Heart right ventricle (tissue), 16 donors: ENCODE measurements at regions not wholly inside any gene's neighbourhood (a gene's known extent, or its start where the extent isn't known, plus 50 kb on each side); places are given as distances from the start of the nearest gene placed in this dataset.

ENCODE experiments used
- ATAC-seq, 8 donors: fragments of 200-7000 bp; cut with Tn5 transposase; one replicate each; pipeline ENCODE4 v1.9.1; 2020; ENCODE audit warnings: mild to moderate bottlenecking in 8 of 8, moderate library complexity in 8 of 8, moderate number of reproducible peaks in 1 of 8
- DNase-seq, 2 donors: peaks; one replicate each; pipeline ENCODE4 v3.0.0-alpha.2; 2020
- H3K27ac ChIP-seq, 10 donors: fragments of 200-600 bp; sonication (generic) in 2 of 10; one replicate each; pipeline versions ENCODE4 v1.5.0 to v1.8.0; 2020 to 2022; ENCODE audit warnings: mild to moderate bottlenecking in 3 of 10
- H3K27me3 ChIP-seq, 7 donors: fragments of 200-600 bp; one replicate each; pipeline ENCODE4 v1.8.0; 2021 to 2022; ENCODE audit warnings: mild to moderate bottlenecking in 2 of 7
- H3K36me3 ChIP-seq, 9 donors: fragments of 200-600 bp; sonication (generic) in 1 of 9; one replicate each; pipeline versions ENCODE4 v1.5.0 to v1.8.0; 2020 to 2022; ENCODE audit warnings: mild to moderate bottlenecking in 2 of 9
- H3K4me1 ChIP-seq, 9 donors: fragments of 200-600 bp; sonication (generic) in 1 of 9; one replicate each; pipeline versions ENCODE4 v1.5.0 to v1.8.0; 2020 to 2022; ENCODE audit warnings: mild to moderate bottlenecking in 4 of 9
- H3K4me3 ChIP-seq, 10 donors: fragments of 200-600 bp; sonication (generic) in 2 of 10; one replicate each; pipeline versions ENCODE4 v1.5.0 to v1.8.0; 2020 to 2022; ENCODE audit warnings: mild to moderate bottlenecking in 7 of 10, moderate library complexity in 2 of 10
- H3K9me3 ChIP-seq, 11 donors: fragments of 200-600 bp in 10 of 11; sonication (generic) in 2 of 11; one replicate each; pipeline versions ENCODE4 v1.5.0 to v1.8.0; 2013 to 2022; ENCODE audit warnings: mild to moderate bottlenecking in 2 of 11, control low read depth in 1 of 11, moderate library complexity in 1 of 11
- CTCF ChIP-seq, 9 donors: fragments of 200-600 bp; sonication (generic) in 2 of 9; IDR thresholded peaks; one replicate each; pipeline versions ENCODE4 v1.5.0 to v1.8.0; 2021 to 2022; ENCODE audit warnings: antibody characterized with exemption in 9 of 9, mild to moderate bottlenecking in 5 of 9, moderate library complexity in 1 of 9
- WGBS, 2 donors: extraction: QIAGEN DNeasy Blood & Tissue Kit; methylation state at CpG; one replicate each; pipeline ENCODE4 v1.1.7; 2013; ENCODE audit warnings: inconsistent platforms in 1 of 2; 5-methylcytosine and 5-hydroxymethylcytosine counted together
- intact Hi-C, 10 donors: fragments of 100-400 bp; cut with DNase I; formaldehyde crosslinking; loops; one replicate each; pipeline versions ENCODE4 v1.11.1 to v1.14.2; 2022
- donor health status: Arrhythmogenic right ventricular cardiomyopathy.
- donor health status: ischemic (EF 13 %, LVEDD 7.1; RV severe dilation, severe dysfunction).
- donor health status: healthy with polysubstance abuse.
- donor health status: DM: no; HTN: yes; CAD: no.
- donor health status: DM: no; HTN: no; CAD: no.
- donor health status: ischemic (EF 25% LVEDD 6.9; RV normal size, moderate dysfunction).
- donor health status: ischemic (EF 25% LVEDD 5.7; RV mildly dilated, moderate dysfunction).
- donor health status: healthy.
- donor health status: DM: yes; HTN: yes; CAD: no.
- donor health status: Ischemic cardiomyopathy.
- donor health status: ischemic (EF 35%, LVEDD 5.7; RV mildly dilated, moderate dysfunction).
- donor health status: nonischemic (EF 11% LVEDD 7.7; RV severe dilation, severe dysfunction).
- donor health status: DM: yes; HTN: yes; CAD: no.
- donor health status: PGD.
- donor health status: ischemic (EF 29% LVEDD 5.4; RV normal size, mild dysfunction).
- donor health status: nonischemic (EF 23%, LVEDD 6.1; RV moderate dilation, normal function).

GRCh38 chr5:128613766-128614165, 75.7 kb upstream of the FBN2 start:
- Histone ChIP-seq H3K36me3 (no peaks in the 10 kb centered on the region), H3K4me3 (no peak overlapping the region), H3K4me1 (no peaks in the 10 kb centered on the region), H3K27ac (no peak overlapping the region), H3K9me3 (peaks cover 0 to 12% (median 0%) of the 10 kb centered on the region in 11 donors), H3K27me3 (no peaks in the 10 kb centered on the region)
- TF ChIP-seq CTCF (IDR thresholded peaks at IDR 0.05) = no peak
- intact Hi-C loops = no loop called here
- DNase-seq (no peak), ATAC-seq (no peak)

- H3K27ac ChIP-seq = no peak overlapping the region
- no peaks in the 10 kb centered on the region for H3K27me3 ChIP-seq
- H3K36me3 ChIP-seq = no peaks in the 10 kb centered on the region
- no peak overlapping the region for H3K4me3 ChIP-seq
- no peak for DNase-seq
- no peak for TF ChIP-seq CTCF (IDR thresholded peaks at IDR 0.05)
- intact Hi-C loops = no loop called here
- peaks cover 0 to 2% (median 0%) of the 10 kb centered on the region in 11 donors for H3K9me3 ChIP-seq
- H3K4me1 ChIP-seq = no peaks in the 10 kb centered on the region
- no peak for ATAC-seq
These were observed 77.5 kb upstream of the FBN2 start for GRCh38 chr5:128615578-128615977.

- H3K27ac ChIP-seq = no peak overlapping the region
- H3K4me1 ChIP-seq = no peaks in the 10 kb centered on the region
- H3K4me3 ChIP-seq = no peak overlapping the region
- ATAC-seq = no peak
- no peak for TF ChIP-seq CTCF (IDR thresholded peaks at IDR 0.05)
- H3K36me3 ChIP-seq = no peaks in the 10 kb centered on the region
- intact Hi-C loops = no loop called here
- H3K27me3 ChIP-seq = peaks cover 0 to 4% (median 0%) of the 10 kb centered on the region in 7 donors
- H3K9me3 ChIP-seq = no peaks in the 10 kb centered on the region
- 73 to 75% methylated on average over 1 of the region's 1 CpG for WGBS, 2 donors
- no peak for DNase-seq
These were observed 88.6 kb upstream of the FBN2 start for GRCh38 chr5:128626536-128627090.

GRCh38 chr5:128627939-128628338, 89.9 kb upstream of the FBN2 start:
- Histone ChIP-seq H3K36me3 (no peaks in the 10 kb centered on the region), H3K27me3 (peaks cover 0 to 3% (median 0%) of the 10 kb centered on the region in 7 donors), H3K4me1 (no peaks in the 10 kb centered on the region), H3K9me3 (no peaks in the 10 kb centered on the region), H3K27ac (no peak overlapping the region), H3K4me3 (no peak overlapping the region)
- WGBS, 2 donors = 83 to 96% methylated on average over 1 of the region's 1 CpG
- no peak for TF ChIP-seq CTCF (IDR thresholded peaks at IDR 0.05)
- intact Hi-C loops = no loop called here
- ATAC-seq = no peak
- DNase-seq = no peak
